CD4-positive, alpha-beta T cell treated with Interleukin-4 for 1 hour (primary cell): ENCODE measurements at regions not wholly inside any gene's neighbourhood (a gene's known extent, or its start where the extent isn't known, plus 50 kb on each side); places are given as distances from the start of the nearest gene placed in this dataset.
"Not testable (repeated sequence)": the region's sequence is repeated elsewhere in the genome, so short reads cannot be mapped to it uniquely, and the experiment has no call there.

Source experiments
- DNase-seq, 2 donors: peaks; one replicate each; pipeline ENCODE4 v3.0.0-alpha.2; 2020 to 2022

- not testable (repeated sequence) for DNase-seq
Observed at GRCh38 chr20:18876394-18876793, 62.8 kb downstream of the SCP2D1 start.

- no peak for DNase-seq
Observed at GRCh38 chr20:18879262-18879661, 65.7 kb downstream of the SCP2D1 start.

- DNase-seq, result no peak
Observed at GRCh38 chr20:18886756-18887155, 73.2 kb downstream of the SCP2D1 start.

DNA sequence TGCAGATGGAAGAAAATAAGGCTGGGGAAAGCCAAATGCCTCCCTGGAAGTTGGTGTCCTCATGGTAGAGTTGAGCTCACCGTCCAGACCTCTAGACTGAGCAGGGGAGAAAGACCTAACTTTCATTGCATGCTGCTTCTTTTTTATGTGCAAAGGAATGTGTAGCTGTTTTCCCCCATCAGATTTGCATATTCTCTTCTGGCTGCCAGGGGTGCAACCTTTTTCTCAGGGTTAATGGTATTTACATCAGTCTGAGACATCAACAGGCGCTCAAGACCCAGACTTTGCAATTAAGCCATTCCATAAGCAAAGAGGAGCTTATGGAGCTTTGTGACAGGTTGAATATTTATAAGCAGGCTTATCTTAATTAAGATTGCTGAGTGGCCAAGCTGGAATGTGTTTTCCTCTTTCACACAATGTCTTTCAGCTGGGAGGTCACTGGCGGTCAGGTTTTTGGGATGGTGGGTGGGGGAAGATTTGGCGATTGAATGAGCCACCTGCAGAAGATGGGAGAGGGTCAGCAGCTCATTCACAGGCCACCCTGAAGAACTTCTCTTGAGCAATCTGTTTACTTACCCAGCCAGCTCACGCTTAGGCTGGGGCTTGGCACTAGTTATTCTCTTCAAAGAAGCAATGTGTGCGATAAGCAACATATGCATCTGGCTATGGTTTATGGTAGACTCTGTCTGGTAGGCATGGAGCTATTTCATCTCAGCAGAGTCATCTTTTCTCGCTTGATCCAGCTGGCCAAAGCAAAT is 88.6 kb downstream of the SCP2D1 start:
- no peak for DNase-seq

DNA sequence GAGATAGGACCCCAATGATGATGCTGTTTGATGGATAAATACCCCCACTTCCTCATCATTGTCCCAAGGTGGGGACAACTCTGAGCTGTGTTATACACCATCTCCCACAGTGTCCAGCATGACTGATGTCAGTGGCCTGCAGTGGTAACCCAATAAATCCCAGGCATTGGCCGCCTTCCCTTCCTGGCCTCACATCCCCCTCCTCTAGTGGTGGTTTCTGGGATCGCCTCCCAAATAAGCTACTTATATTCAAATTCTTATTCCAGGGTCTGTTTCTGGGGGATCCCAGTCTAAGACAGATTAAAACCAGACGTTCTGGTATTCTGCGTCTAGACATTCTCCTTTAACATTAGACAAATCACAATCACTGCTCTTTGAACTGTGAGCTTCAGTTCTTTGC is 90.6 kb downstream of the SCP2D1 start:
- DNase-seq, result no peak

- no peak for DNase-seq
Observed at GRCh38 chr20:18904624-18905023, 91.0 kb downstream of the SCP2D1 start.

GRCh38 chr20:18906046-18906445 is 92.5 kb downstream of the SCP2D1 start:
- DNase-seq, result no peak

DNA sequence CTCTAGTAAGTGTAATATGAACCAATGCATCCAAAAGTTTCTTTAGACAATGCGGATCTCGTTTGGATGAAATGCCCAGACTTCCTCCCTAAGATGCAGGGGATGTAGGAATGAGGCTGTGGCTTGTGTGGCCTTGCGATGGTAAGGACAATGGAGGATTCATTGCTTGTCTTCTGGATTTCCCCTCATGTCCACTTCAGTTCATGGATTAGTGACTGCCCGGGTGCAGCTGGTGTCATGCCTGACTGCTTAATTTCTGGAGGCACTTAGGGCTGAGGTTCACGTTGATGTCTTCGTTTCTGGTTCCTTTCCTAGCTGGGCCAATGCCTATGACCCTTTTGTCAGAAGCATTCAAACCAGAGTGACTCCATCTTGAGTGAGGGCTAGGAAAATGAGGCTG is 93.8 kb downstream of the SCP2D1 start:
- DNase-seq, result no peak

- DNase-seq, result no peak
Observed at GRCh38 chr20:18908109-18908508, 94.5 kb downstream of the SCP2D1 start.

DNA sequence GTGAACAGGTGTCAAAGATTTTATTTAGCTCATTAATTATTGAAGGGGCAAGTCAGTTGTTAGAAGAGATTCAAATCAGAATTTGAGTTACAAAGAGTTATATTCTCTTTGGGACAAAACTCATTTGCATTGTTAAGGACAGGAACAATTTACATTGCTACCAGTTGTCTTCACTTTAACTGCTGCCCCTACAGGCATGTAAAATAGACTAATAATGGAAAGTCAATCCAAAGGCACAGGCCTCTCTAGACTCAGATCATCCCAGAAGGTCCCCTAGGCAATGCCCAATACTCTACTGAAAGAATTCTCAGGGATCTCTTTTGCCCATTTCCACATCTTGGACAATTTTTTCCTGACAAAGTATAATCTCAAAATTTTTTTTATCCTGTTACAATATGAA is 95.7 kb downstream of the SCP2D1 start:
- no peak for DNase-seq

DNA sequence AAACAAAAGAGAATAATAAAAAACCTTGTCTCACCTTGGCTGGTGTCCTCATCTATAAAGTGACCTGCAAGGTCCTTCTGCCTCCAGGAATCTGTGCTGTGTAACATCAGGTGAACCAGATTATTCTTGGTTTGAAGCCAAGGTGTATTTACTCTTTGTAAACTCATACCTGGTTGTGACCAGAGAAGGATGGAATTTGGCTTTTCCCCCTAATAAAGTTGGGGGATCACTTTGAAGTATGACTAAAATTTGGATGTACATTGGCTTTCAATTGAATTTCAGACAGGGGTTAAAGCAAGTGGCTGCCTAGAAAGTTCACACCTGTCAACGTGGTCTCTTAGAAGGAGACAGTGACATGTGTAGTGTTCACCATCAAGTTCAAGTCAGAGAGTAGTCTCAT is 100.1 kb downstream of the SCP2D1 start:
- DNase-seq, result no peak

GRCh38 chr20:18914796-18915195 is 101.2 kb downstream of the SCP2D1 start:
- no peak for DNase-seq

DNA sequence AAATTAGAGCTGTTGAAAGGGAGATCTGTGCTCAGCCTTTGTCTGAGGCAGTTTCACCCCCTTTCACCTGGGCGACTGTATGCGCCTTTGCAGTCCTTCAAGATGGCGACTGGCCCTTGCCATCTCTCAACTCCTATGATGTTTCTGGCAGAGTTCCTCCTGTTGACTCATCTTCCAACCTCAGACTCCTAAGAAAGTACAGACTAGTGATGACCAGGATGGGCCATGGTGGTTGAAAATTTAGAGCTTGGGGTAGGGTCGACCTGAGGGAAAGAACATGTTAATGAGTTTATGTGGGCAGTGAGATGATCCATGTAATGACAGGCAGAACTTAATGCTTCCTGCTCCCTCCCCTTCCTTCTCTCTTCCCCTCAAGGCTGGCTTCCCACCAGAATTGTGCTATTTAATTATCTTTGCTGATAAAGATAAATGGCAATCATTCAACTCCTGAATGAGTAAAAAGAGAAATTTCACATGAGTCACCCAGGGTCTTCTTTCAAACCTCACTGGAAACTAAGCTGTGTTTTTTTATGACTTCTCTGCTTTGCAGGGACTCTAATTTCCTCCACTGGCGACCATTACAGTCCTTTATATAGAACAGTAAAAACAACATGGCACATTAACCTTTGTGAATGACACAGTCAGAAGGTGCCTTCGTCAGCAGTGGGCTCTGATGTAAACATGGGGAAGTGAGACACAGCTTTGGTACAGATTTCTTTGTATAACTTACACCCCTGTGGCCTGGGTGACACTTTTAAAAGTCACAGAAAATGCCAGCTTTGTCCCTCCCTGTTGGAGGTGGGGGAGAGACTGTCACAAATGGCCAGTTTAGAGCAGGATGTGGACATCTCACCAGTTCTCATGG is 103.5 kb downstream of the SCP2D1 start:
- DNase-seq, result no peak

DNA sequence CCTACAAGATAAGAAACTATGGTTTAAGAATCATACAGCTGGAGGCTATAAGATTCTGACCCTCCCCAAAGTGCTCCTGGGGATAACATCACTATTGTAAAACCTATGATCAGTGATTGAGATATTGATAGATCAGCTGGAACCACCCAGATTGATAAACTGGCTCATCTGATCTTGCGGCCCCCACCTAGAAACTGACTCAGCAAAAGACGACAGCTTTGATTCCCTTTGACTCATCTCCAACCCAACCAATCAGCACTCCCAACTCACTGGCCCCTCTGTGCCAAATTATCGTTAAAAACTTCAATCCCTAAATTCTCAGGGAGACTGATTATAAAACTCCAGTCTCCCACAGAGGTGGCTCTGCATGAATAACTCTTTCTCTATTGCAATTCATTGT is 106.4 kb downstream of the SCP2D1 start:
- no peak for DNase-seq

GRCh38 chr20:18921291-18921690 is 107.7 kb downstream of the SCP2D1 start:
- no peak for DNase-seq

GRCh38 chr20:18922251-18922650 is 108.7 kb downstream of the SCP2D1 start:
- no peak for DNase-seq

DNA sequence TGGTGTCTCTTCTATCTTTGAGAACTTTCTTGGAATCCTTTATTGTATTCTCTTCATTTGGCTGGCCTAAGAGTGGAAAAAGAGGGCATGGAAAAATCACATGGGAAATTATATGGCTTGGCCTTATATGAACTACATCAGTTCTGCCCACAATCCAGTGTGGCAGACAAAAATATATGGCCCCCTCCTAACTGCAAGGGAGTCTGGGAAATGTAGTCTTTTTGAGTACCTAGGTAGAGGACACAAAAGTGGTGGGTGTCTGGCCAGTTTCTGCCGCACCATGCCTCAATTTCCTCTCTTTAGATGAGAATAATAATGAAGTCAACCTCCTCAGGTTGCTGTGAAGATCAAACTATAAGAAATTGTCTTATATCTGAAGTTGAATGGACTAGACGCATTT is 109.3 kb downstream of the SCP2D1 start:
- no peak for DNase-seq

- no peak for DNase-seq
Observed at GRCh38 chr20:18926965-18927364, 113.4 kb downstream of the SCP2D1 start.

- no peak for DNase-seq
Observed at GRCh38 chr20:18928626-18929025, 115.0 kb downstream of the SCP2D1 start.

- no peak for DNase-seq
Observed at GRCh38 chr20:18929800-18930199, 116.2 kb downstream of the SCP2D1 start.

DNA sequence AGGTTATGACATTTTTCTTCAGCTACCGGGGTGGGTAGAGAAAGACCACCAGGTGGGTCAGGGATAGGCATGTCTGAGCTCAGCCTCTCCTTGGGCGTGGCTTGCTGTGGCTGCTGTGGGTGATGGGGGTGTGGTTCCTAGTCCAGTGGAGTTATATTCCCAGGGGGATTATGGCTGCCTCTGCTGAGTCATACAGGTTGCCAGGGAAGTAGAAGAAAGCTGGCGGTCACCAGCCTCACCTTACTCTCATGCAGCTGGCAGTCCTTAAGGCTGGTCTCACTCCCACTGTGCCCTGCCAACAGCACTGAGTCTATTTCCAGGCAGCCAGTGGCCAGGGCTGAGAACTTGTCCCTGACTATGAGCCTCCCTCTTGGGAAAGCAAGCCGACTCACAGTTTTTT is 130.0 kb downstream of the SCP2D1 start:
- no peak for DNase-seq

- DNase-seq, result no peak
Observed at GRCh38 chr20:18956890-18957289, 143.3 kb downstream of the SCP2D1 start.

DNA sequence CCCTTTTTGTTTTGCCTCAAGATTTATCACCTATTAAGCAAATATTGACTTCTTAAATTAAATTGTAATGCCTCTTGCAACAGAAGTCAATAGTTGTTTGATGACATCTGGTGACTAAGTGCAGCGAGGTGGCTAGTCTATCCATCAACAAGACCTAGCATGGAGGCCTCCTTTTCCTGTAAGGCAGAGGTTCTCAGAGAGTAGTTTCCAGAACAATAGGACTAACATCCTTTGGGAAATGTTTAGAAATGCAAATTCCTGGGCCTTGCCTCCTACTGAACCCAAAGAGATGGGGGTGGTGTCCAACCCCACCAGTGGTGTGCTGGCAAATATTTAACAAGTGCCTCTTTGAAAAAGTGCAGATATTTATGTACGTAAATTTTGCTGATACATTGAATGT is 143.7 kb downstream of the SCP2D1 start:
- DNase-seq, result no peak

DNA sequence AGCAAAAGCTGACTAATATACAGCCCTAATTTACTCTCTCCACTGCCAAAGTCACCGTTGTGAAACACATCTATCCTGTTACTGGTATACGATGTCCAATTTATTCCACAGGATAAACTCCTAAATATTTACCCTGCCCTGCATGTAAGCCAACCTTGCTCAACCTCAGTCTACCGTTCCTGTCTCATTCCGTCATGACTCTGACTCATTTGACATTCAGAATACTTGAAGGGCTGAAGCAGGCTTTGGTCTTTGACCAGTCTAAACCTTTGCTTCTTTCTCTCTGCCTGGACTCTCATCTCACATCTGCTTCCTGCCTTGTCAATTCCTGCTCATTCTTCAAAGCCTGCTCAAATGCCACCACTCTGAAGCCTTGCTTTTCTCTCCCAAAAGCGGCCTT is 157.5 kb downstream of the SCP2D1 start:
- no peak for DNase-seq
